AG09319 (cell line): ENCODE measurements at regions not wholly inside any gene's neighbourhood (a gene's known extent, or its start where the extent isn't known, plus 50 kb on each side); places are given as distances from the start of the nearest gene placed in this dataset.

Experiments
- DNase-seq: peaks from one replicate; pipeline ENCODE4 v3.0.0-alpha.2; 2010; ENCODE audit warnings: low read depth; ENCODE audit errors: extremely low read depth
- TF ChIP-seq, protein P1 (sequence below): IDR thresholded peaks from 2 replicates; pipeline ENCODE4 v1.5.1; 2011; ENCODE audit warnings: low read depth, mild to moderate bottlenecking, inconsistent platforms, low read length, moderate library complexity

- TF ChIP-seq, protein P1, sequence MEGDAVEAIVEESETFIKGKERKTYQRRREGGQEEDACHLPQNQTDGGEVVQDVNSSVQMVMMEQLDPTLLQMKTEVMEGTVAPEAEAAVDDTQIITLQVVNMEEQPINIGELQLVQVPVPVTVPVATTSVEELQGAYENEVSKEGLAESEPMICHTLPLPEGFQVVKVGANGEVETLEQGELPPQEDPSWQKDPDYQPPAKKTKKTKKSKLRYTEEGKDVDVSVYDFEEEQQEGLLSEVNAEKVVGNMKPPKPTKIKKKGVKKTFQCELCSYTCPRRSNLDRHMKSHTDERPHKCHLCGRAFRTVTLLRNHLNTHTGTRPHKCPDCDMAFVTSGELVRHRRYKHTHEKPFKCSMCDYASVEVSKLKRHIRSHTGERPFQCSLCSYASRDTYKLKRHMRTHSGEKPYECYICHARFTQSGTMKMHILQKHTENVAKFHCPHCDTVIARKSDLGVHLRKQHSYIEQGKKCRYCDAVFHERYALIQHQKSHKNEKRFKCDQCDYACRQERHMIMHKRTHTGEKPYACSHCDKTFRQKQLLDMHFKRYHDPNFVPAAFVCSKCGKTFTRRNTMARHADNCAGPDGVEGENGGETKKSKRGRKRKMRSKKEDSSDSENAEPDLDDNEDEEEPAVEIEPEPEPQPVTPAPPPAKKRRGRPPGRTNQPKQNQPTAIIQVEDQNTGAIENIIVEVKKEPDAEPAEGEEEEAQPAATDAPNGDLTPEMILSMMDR: no peak
- DNase-seq: no peak
These were observed 200.5 kb downstream of the MDFIC start for GRCh38 chr7:115122388-115122787.

DNA sequence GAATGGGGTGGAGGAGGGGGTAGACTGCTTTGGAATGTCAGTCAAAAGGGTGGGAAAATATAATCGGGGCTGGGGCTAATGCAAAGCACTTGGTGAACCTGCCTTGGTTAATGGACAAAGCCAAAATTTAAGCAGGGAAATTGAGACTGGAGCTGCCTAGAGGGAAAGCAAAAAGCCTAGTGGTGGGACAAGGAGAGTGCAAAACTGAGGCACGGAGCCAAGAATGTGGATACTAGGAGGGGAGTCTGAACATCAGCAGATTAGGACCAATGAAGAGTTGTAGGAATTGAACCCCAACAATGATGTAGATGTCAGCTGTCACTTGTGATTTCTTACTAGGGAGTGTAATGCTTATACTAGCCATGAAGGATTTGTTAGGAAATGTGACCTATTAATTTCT is 195.9 kb downstream of the MDFIC start:
- DNase-seq: no peak
- TF ChIP-seq, protein P1: no peak

DNA sequence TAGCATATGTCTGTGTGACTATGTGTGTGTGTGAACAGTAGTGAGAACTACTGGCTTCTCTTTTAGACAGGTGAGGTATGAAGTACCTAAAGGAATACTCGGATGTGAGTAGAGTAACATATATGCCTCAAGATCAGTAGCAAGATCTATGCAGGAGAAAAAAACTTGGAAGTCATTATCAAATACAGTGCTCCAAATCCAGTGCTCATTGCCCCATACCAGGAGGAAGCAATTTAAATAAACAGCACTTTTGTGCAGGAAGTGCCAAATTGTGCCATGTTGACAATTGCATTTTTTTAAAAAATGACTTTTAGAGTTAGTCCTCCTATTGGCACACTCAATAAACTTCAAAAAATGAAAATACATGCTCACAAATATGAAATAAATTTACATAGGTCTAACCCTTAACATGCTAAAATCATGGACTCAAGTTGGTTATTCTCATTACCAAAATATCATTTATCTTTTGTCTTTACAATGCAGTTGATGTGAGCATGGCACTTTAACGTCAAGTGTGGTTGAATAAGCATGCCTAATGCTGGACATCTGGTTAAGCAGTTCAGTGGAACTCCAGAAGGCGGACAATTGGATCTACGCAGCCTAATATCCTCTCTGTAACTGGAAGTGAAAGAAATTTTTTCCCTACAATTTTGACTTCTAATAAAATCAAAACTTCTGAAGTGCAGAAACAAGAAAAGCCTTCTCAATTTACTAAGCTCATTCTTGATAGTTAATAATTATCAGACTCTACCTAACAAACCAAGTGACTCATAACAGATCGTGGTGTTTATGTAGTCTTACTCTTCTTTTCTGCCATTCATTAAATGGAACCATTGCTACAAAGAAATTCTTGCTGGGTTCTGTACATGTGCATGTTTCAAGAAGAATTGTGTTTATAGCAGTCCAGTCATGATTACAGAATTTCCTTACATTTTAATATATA is 195.2 kb downstream of the MDFIC start:
- TF ChIP-seq, protein P1: no peak
- DNase-seq: no peak

DNA sequence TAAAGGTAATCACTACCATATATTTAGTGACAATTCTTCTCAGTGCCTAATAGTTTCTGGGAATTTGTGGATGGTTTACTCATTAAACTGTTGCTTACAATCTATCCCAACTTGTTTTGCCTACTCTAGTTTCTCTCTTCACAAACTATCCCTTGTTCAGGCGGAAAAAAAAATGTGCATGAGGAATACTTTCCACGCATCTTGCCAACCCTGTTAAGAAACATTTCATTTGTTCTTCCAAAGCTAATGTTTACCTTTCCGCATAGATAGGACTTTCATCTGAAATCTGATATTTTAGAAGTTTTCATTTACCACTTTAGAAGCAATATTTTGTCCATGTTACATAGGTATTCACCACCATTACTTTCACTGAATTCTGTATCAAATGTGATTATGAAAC is 191.9 kb downstream of the MDFIC start:
- DNase-seq: no peak
- TF ChIP-seq, protein P1: no peak

GRCh38 chr7:115113131-115113530 is 191.2 kb downstream of the MDFIC start:
- DNase-seq: no peak
- TF ChIP-seq, protein P1: no peak

DNA sequence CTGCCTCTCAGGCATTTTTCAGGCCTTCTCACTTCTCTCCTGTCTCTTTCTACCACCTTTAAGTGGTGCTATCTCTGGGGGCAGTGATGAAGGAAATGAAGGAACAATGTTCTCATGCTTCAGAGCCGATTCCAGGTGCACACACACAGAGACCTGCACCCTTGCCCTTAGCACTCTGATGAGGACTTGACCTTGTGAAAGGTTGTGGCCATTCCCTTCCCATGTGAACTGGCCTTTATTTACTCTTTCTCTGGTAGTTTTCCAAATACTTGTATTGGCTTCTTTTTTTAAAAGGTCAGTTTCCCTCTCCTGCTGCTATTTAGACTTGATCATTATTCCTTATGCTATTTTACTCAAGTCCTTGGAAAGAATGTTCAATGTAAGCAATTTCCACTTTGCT is 188.6 kb downstream of the MDFIC start:
- TF ChIP-seq, protein P1: no peak
- DNase-seq: no peak

DNA sequence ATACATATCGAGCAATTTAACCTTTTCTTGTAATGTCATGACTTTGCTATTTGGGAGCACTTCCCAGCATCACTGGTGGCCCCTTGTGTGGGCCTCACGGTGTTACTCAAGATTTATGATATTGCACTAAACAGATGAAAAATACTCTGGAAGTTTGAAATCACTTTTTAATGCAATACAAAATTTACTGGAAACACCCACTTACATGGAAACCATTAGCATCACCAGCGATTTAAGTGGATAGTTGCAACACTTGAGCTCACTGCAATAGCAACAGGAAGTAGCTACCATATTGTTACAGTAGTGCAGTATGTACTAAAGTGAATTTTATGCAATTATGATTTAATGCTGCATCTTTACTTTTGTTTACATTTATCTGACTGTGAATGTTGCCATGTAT is 184.4 kb downstream of the MDFIC start:
- TF ChIP-seq, protein P1: no peak
- DNase-seq: no peak
